IPS-18a (cell line): ENCODE measurements at regions not wholly inside any gene's neighbourhood (a gene's known extent, or its start where the extent isn't known, plus 50 kb on each side); places are given as distances from the start of the nearest gene placed in this dataset.

Experiments
- H3K27ac ChIP-seq: one replicate; pipeline ENCODE4 v1.5.1; 2013; ENCODE audit warnings: low read length
- H3K27me3 ChIP-seq: one replicate; pipeline ENCODE4 v1.6.1; 2013; ENCODE audit warnings: mild to moderate bottlenecking, low read length; ENCODE audit not compliant: control insufficient read depth, insufficient read depth
- H3K36me3 ChIP-seq: one replicate; pipeline ENCODE4 v1.6.1; 2013; ENCODE audit warnings: low read depth, low read length; ENCODE audit not compliant: control insufficient read depth
- H3K4me1 ChIP-seq: one replicate; pipeline ENCODE4 v1.6.1; 2013; ENCODE audit warnings: low read depth, low read length; ENCODE audit not compliant: control insufficient read depth
- H3K4me3 ChIP-seq: one replicate; pipeline ENCODE4 v1.5.1; 2013; ENCODE audit warnings: low read length
- H3K9ac ChIP-seq: one replicate; pipeline ENCODE4 v1.6.1; 2013; ENCODE audit warnings: mild to moderate bottlenecking, low read length, moderate library complexity
- H3K9me3 ChIP-seq: one replicate; pipeline ENCODE4 v1.6.1; 2013; ENCODE audit warnings: low read depth, low read length; ENCODE audit not compliant: control insufficient read depth

GRCh38 chr22:27502327-27502726, 299.2 kb downstream of the MN1 start:
- no peaks in the 10 kb centered on the region for H3K36me3 ChIP-seq
- no peaks in the 10 kb centered on the region for H3K27me3 ChIP-seq
- no peak overlapping the region for H3K9ac ChIP-seq
- no peak overlapping the region for H3K4me3 ChIP-seq
- H3K9me3 ChIP-seq = no peaks in the 10 kb centered on the region
- no peak overlapping the region for H3K27ac ChIP-seq
- H3K4me1 ChIP-seq = peaks cover 7% of the 10 kb centered on the region

- no peak overlapping the region for H3K27ac ChIP-seq
- no peak overlapping the region for H3K4me3 ChIP-seq
- no peaks in the 10 kb centered on the region for H3K27me3 ChIP-seq
These were observed 296.9 kb downstream of the MN1 start for GRCh38 chr22:27504360-27505253.

GRCh38 chr22:27507111-27507611, 294.4 kb downstream of the MN1 start:
- H3K9ac ChIP-seq = no peak overlapping the region
- no peaks in the 10 kb centered on the region for H3K27me3 ChIP-seq
- H3K27ac ChIP-seq = no peak overlapping the region
- no peaks in the 10 kb centered on the region for H3K4me1 ChIP-seq
- H3K9me3 ChIP-seq = no peaks in the 10 kb centered on the region
- H3K36me3 ChIP-seq = no peaks in the 10 kb centered on the region
- H3K4me3 ChIP-seq = no peak overlapping the region

More at GRCh38 chr22:27504360-27505253, 296.9 kb downstream of the MN1 start:
- no peaks in the 10 kb centered on the region for H3K9me3 ChIP-seq
- no peak overlapping the region for H3K9ac ChIP-seq
- no peaks in the 10 kb centered on the region for H3K36me3 ChIP-seq
- peaks cover 7% of the 10 kb centered on the region for H3K4me1 ChIP-seq

GRCh38 chr22:27507935-27508526, 293.5 kb downstream of the MN1 start:
- no peak overlapping the region for H3K4me3 ChIP-seq
- H3K9me3 ChIP-seq = no peaks in the 10 kb centered on the region
- no peaks in the 10 kb centered on the region for H3K27me3 ChIP-seq
- H3K9ac ChIP-seq = no peak overlapping the region
- no peak overlapping the region for H3K27ac ChIP-seq
- no peaks in the 10 kb centered on the region for H3K4me1 ChIP-seq
- no peaks in the 10 kb centered on the region for H3K36me3 ChIP-seq

GRCh38 chr22:27509132-27509920, 292.2 kb downstream of the MN1 start:
- Histone ChIP-seq H3K4me1 (no peaks in the 10 kb centered on the region), H3K4me3 (no peak overlapping the region), H3K36me3 (no peaks in the 10 kb centered on the region), H3K9me3 (no peaks in the 10 kb centered on the region), H3K27me3 (no peaks in the 10 kb centered on the region), H3K9ac (no peak overlapping the region), H3K27ac (no peak overlapping the region)

GRCh38 chr22:27510024-27510423, 291.5 kb downstream of the MN1 start:
- Histone ChIP-seq H3K4me1 (no peaks in the 10 kb centered on the region), H3K4me3 (no peak overlapping the region), H3K9me3 (no peaks in the 10 kb centered on the region), H3K27me3 (no peaks in the 10 kb centered on the region), H3K36me3 (no peaks in the 10 kb centered on the region), H3K9ac (no peak overlapping the region), H3K27ac (no peak overlapping the region)

GRCh38 chr22:27512283-27512761, 289.2 kb downstream of the MN1 start:
- Histone ChIP-seq H3K4me3 (no peak overlapping the region), H3K9ac (no peak overlapping the region), H3K27ac (no peak overlapping the region), H3K36me3 (no peaks in the 10 kb centered on the region), H3K4me1 (no peaks in the 10 kb centered on the region), H3K9me3 (no peaks in the 10 kb centered on the region), H3K27me3 (no peaks in the 10 kb centered on the region)

- Histone ChIP-seq H3K9me3 (no peaks in the 10 kb centered on the region), H3K27ac (no peak overlapping the region), H3K4me1 (no peaks in the 10 kb centered on the region), H3K4me3 (no peak overlapping the region), H3K27me3 (no peaks in the 10 kb centered on the region), H3K36me3 (no peaks in the 10 kb centered on the region), H3K9ac (no peak overlapping the region)
These were observed 288.5 kb downstream of the MN1 start for GRCh38 chr22:27513021-27513420.

GRCh38 chr22:27514601-27515523, 286.7 kb downstream of the MN1 start:
- no peak overlapping the region for H3K4me3 ChIP-seq
- no peak overlapping the region for H3K27ac ChIP-seq
- H3K4me1 ChIP-seq = peaks cover 10% of the 10 kb centered on the region
- no peak overlapping the region for H3K9ac ChIP-seq
- no peaks in the 10 kb centered on the region for H3K27me3 ChIP-seq
- no peaks in the 10 kb centered on the region for H3K36me3 ChIP-seq
- H3K9me3 ChIP-seq = no peaks in the 10 kb centered on the region

GRCh38 chr22:27517361-27518155, 284.0 kb downstream of the MN1 start:
- Histone ChIP-seq H3K27ac (no peak overlapping the region), H3K4me3 (no peak overlapping the region), H3K27me3 (no peaks in the 10 kb centered on the region), H3K4me1 (peaks cover 10% of the 10 kb centered on the region), H3K9me3 (no peaks in the 10 kb centered on the region), H3K36me3 (no peaks in the 10 kb centered on the region), H3K9ac (no peak overlapping the region)
